Hepatocyte (in vitro differentiated cells): ENCODE measurements at regions not wholly inside any gene's neighbourhood (a gene's known extent, or its start where the extent isn't known, plus 50 kb on each side); places are given as distances from the start of the nearest gene placed in this dataset.
"Not testable (repeated sequence)": the region's sequence is repeated elsewhere in the genome, so short reads cannot be mapped to it uniquely, and the experiment has no call there.

ENCODE experiments used
- EZH2 ChIP-seq: fragments of 200-600 bp; sonication (generic); IDR thresholded peaks from 2 replicates; pipeline ENCODE4 v1.6.1; 2016; ENCODE audit warnings: antibody characterized with exemption, mild to moderate bottlenecking, borderline replicate concordance
- TF ChIP-seq, protein P1 (sequence below): fragments of 200-600 bp; sonication (generic); IDR thresholded peaks from 2 replicates; pipeline ENCODE4 v1.5.1; 2016; ENCODE audit warnings: antibody characterized with exemption, mild to moderate bottlenecking; ENCODE audit not compliant: poor library complexity

- TF ChIP-seq, protein P1, sequence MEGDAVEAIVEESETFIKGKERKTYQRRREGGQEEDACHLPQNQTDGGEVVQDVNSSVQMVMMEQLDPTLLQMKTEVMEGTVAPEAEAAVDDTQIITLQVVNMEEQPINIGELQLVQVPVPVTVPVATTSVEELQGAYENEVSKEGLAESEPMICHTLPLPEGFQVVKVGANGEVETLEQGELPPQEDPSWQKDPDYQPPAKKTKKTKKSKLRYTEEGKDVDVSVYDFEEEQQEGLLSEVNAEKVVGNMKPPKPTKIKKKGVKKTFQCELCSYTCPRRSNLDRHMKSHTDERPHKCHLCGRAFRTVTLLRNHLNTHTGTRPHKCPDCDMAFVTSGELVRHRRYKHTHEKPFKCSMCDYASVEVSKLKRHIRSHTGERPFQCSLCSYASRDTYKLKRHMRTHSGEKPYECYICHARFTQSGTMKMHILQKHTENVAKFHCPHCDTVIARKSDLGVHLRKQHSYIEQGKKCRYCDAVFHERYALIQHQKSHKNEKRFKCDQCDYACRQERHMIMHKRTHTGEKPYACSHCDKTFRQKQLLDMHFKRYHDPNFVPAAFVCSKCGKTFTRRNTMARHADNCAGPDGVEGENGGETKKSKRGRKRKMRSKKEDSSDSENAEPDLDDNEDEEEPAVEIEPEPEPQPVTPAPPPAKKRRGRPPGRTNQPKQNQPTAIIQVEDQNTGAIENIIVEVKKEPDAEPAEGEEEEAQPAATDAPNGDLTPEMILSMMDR, result not testable (repeated sequence)
- not testable (repeated sequence) for TF ChIP-seq EZH2
Observed at GRCh38 chr4:29378237-29378636, 1341.9 kb upstream of the PCDH7 start.
